ENCODE measurements at regions not wholly inside any gene's neighbourhood (a gene's known extent, or its start where the extent isn't known, plus 50 kb on each side); places are given as distances from the start of the nearest gene placed in this dataset.

DNA sequence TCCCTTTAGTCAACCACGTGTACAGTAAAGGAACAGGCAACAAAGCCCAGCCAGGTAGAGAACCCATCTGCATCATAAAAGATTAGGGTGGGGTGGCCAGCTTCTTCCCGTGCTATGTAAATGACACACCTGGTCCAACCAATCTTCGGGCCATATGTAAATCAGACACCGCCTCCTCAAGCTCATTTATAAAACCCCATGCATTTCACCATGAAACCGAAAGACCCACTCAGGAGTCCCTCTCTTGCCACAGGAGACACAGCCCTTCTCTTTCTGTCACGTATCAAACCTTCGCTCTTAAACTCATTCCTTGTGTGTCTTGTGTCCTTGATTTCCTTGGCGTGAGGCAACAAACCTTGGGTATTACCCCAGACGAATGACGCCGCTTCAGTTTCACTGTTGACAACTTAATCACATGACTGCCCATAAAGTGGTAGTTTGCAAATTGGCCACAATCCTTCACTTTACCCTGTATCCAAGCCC lies 59.8 kb upstream of the TBPL2 start:
- TF ChIP-seq, protein P1, sequence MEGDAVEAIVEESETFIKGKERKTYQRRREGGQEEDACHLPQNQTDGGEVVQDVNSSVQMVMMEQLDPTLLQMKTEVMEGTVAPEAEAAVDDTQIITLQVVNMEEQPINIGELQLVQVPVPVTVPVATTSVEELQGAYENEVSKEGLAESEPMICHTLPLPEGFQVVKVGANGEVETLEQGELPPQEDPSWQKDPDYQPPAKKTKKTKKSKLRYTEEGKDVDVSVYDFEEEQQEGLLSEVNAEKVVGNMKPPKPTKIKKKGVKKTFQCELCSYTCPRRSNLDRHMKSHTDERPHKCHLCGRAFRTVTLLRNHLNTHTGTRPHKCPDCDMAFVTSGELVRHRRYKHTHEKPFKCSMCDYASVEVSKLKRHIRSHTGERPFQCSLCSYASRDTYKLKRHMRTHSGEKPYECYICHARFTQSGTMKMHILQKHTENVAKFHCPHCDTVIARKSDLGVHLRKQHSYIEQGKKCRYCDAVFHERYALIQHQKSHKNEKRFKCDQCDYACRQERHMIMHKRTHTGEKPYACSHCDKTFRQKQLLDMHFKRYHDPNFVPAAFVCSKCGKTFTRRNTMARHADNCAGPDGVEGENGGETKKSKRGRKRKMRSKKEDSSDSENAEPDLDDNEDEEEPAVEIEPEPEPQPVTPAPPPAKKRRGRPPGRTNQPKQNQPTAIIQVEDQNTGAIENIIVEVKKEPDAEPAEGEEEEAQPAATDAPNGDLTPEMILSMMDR (IDR thresholded peaks at IDR 0.05; ENCODE audit: poor library complexity, severe bottlenecking) = no peak
- DNase-seq (ENCODE audit: low spot score) (no peak), ATAC-seq (ENCODE audit: low read depth) (no peak)
- H3K4me1 ChIP-seq (ENCODE audit: insufficient read depth, poor library complexity, severe bottlenecking) = no peaks in the 10 kb centered on the region
- no peak overlapping the region for H3K4me3 ChIP-seq (ENCODE audit: severe bottlenecking)
- H3K27ac ChIP-seq (ENCODE audit: poor library complexity, severe bottlenecking) = no peak overlapping the region
- no peaks in the 10 kb centered on the region for H3K9me3 ChIP-seq (ENCODE audit: severe bottlenecking)
- no peaks in the 10 kb centered on the region for H3K27me3 ChIP-seq (ENCODE audit: insufficient read depth, poor library complexity, severe bottlenecking)
- H3K36me3 ChIP-seq (ENCODE audit: low read depth) = no peaks in the 10 kb centered on the region

GRCh38 chr14:55500708-55501107 lies 60.3 kb upstream of the TBPL2 start:
- no peak overlapping the region for H3K4me3 ChIP-seq (ENCODE audit: severe bottlenecking)
- no peaks in the 10 kb centered on the region for H3K27me3 ChIP-seq (ENCODE audit: insufficient read depth, poor library complexity, severe bottlenecking)
- no peaks in the 10 kb centered on the region for H3K36me3 ChIP-seq (ENCODE audit: low read depth)
- no peaks in the 10 kb centered on the region for H3K9me3 ChIP-seq (ENCODE audit: severe bottlenecking)
- no peaks in the 10 kb centered on the region for H3K4me1 ChIP-seq (ENCODE audit: insufficient read depth, poor library complexity, severe bottlenecking)
- no peak for ATAC-seq (ENCODE audit: low read depth)
- DNase-seq (ENCODE audit: low spot score) = no peak
- TF ChIP-seq, protein P1 (IDR thresholded peaks at IDR 0.05; ENCODE audit: poor library complexity, severe bottlenecking) = no peak
- H3K27ac ChIP-seq (ENCODE audit: poor library complexity, severe bottlenecking) = no peak overlapping the region

DNA sequence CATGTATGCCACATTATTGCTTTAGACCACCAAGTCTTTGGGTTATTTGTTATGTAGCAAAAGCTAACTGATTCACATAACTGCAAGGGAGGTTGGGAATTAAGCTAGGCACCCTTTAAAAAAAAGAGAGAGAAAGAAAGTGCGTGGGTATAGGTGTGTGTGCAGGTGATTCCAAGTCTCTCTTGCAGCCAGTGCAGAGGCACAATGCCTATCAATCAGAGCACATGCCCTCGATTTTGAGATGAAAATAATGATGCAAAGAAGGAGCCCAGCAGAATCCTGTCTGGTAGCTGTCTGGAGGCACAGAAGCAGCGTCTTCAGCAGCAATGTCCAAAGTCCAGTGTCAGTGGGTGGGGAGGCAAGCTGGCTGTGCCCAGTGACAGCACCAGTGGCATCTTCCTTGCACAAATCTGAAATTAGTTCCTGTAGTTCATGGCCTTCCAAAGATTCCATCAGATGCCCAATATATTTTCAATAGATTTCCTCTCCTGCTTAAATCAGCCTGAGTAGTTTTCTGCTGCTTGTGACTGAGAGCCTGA lies 62.4 kb upstream of the TBPL2 start:
- TF ChIP-seq, protein P1 (IDR thresholded peaks at IDR 0.05; ENCODE audit: poor library complexity, severe bottlenecking) = no peak
- no peak overlapping the region for H3K27ac ChIP-seq (ENCODE audit: poor library complexity, severe bottlenecking)
- no peaks in the 10 kb centered on the region for H3K4me1 ChIP-seq (ENCODE audit: insufficient read depth, poor library complexity, severe bottlenecking)
- DNase-seq (ENCODE audit: low spot score) (no peak), ATAC-seq (ENCODE audit: low read depth) (no peak)
- H3K27me3 ChIP-seq (ENCODE audit: insufficient read depth, poor library complexity, severe bottlenecking) = no peaks in the 10 kb centered on the region
- no peaks in the 10 kb centered on the region for H3K9me3 ChIP-seq (ENCODE audit: severe bottlenecking)
- no peaks in the 10 kb centered on the region for H3K36me3 ChIP-seq (ENCODE audit: low read depth)
- no peak overlapping the region for H3K4me3 ChIP-seq (ENCODE audit: severe bottlenecking)

- no peaks in the 10 kb centered on the region for H3K4me1 ChIP-seq (ENCODE audit: insufficient read depth, poor library complexity, severe bottlenecking)
- H3K4me3 ChIP-seq (ENCODE audit: severe bottlenecking) = no peak overlapping the region
- no peaks in the 10 kb centered on the region for H3K9me3 ChIP-seq (ENCODE audit: severe bottlenecking)
- TF ChIP-seq, protein P1 (IDR thresholded peaks at IDR 0.05; ENCODE audit: poor library complexity, severe bottlenecking) = no peak
- H3K27me3 ChIP-seq (ENCODE audit: insufficient read depth, poor library complexity, severe bottlenecking) = no peaks in the 10 kb centered on the region
- DNase-seq (ENCODE audit: low spot score) (no peak), ATAC-seq (ENCODE audit: low read depth) (no peak)
- H3K36me3 ChIP-seq (ENCODE audit: low read depth) = no peaks in the 10 kb centered on the region
- H3K27ac ChIP-seq (ENCODE audit: poor library complexity, severe bottlenecking) = no peak overlapping the region
Measured at GRCh38 chr14:55505846-55506245, 65.4 kb upstream of the TBPL2 start.

DNA sequence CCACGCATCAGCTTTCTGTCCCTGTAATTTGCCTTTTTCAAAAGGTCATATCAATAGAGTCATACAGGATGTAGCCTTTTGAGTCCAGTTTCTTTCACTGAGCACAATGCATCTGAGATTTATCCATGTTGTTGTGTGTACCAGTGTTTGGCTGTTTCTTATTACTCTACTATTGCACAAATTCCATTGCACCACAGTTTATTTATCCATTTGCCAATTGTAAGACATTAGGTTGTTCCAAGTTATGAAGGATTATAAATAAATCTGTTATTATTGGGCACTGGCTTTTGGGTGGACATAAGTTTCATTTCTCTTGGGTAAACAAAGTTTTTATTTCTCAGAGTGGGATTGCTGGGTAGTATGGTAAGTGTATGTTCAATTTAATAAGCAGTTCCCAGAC lies 68.3 kb upstream of the TBPL2 start:
- TF ChIP-seq, protein P1 (IDR thresholded peaks at IDR 0.05; ENCODE audit: poor library complexity, severe bottlenecking) = no peak
- H3K9me3 ChIP-seq (ENCODE audit: severe bottlenecking) = no peaks in the 10 kb centered on the region
- no peak overlapping the region for H3K4me3 ChIP-seq (ENCODE audit: severe bottlenecking)
- no peaks in the 10 kb centered on the region for H3K4me1 ChIP-seq (ENCODE audit: insufficient read depth, poor library complexity, severe bottlenecking)
- H3K27ac ChIP-seq (ENCODE audit: poor library complexity, severe bottlenecking) = no peak overlapping the region
- no peaks in the 10 kb centered on the region for H3K36me3 ChIP-seq (ENCODE audit: low read depth)
- ATAC-seq (ENCODE audit: low read depth) (no peak), DNase-seq (ENCODE audit: low spot score) (no peak)
- H3K27me3 ChIP-seq (ENCODE audit: insufficient read depth, poor library complexity, severe bottlenecking) = no peaks in the 10 kb centered on the region
